HG02870 (cell line): ENCODE measurements at regions not wholly inside any gene's neighbourhood (a gene's known extent, or its start where the extent isn't known, plus 50 kb on each side); places are given as distances from the start of the nearest gene placed in this dataset.
"Not testable (repeated sequence)": the region's sequence is repeated elsewhere in the genome, so short reads cannot be mapped to it uniquely, and the experiment has no call there.

ENCODE experiments used
- ATAC-seq: cut with Tn5 transposase; IDR thresholded peaks from one replicate; pipeline ENCODE4 v1.9.1; 2021; ENCODE audit warnings: mild to moderate bottlenecking, moderate library complexity; ENCODE audit not compliant: unreplicated experiment

GRCh38 chr2:35962585-35963146 is 392.9 kb upstream of the CRIM1 start:
- ATAC-seq: no peak

- ATAC-seq: no peak
Measured at GRCh38 chr2:35960596-35960995, 395.0 kb upstream of the CRIM1 start.

GRCh38 chr2:35957053-35957452 is 398.5 kb upstream of the CRIM1 start:
- ATAC-seq: not testable (repeated sequence)

- ATAC-seq: no peak
Measured at GRCh38 chr2:35946478-35946877, 409.1 kb upstream of the CRIM1 start.

GRCh38 chr2:35938838-35939237 is 416.7 kb upstream of the CRIM1 start:
- ATAC-seq: no peak

GRCh38 chr2:35933031-35933430 is 422.5 kb upstream of the CRIM1 start:
- no peak for ATAC-seq

GRCh38 chr2:35932276-35932963 is 423.2 kb upstream of the CRIM1 start:
- ATAC-seq: no peak

- ATAC-seq: no peak
Measured at GRCh38 chr2:35931626-35932025, 424.0 kb upstream of the CRIM1 start.

- no peak for ATAC-seq
Measured at GRCh38 chr2:35931115-35931514, 424.5 kb upstream of the CRIM1 start.

GRCh38 chr2:35929551-35929950 is 426.0 kb upstream of the CRIM1 start:
- no peak for ATAC-seq

GRCh38 chr2:35920061-35920460 is 435.5 kb upstream of the CRIM1 start:
- ATAC-seq: no peak

GRCh38 chr2:35915261-35915660 is 440.3 kb upstream of the CRIM1 start:
- no peak for ATAC-seq

- no peak for ATAC-seq
Measured at GRCh38 chr2:35891936-35892335, 463.6 kb upstream of the CRIM1 start.

- ATAC-seq: no peak
Measured at GRCh38 chr2:35891528-35891927, 464.1 kb upstream of the CRIM1 start.

GRCh38 chr2:35887146-35887545 is 468.4 kb upstream of the CRIM1 start:
- ATAC-seq: no peak

GRCh38 chr2:35873921-35874320 is 481.7 kb upstream of the CRIM1 start:
- no peak for ATAC-seq

- ATAC-seq: no peak
Measured at GRCh38 chr2:35871672-35872071, 483.9 kb upstream of the CRIM1 start.

- no peak for ATAC-seq
Measured at GRCh38 chr2:35870713-35871112, 484.9 kb upstream of the CRIM1 start.

GRCh38 chr2:35864141-35864540 is 491.4 kb upstream of the CRIM1 start:
- no peak for ATAC-seq

- no peak for ATAC-seq
Measured at GRCh38 chr2:35858216-35858615, 497.4 kb upstream of the CRIM1 start.

- no peak for ATAC-seq
Measured at GRCh38 chr2:35857498-35857897, 498.1 kb upstream of the CRIM1 start.

GRCh38 chr2:35831385-35831784 is 524.2 kb upstream of the CRIM1 start:
- no peak for ATAC-seq

- no peak for ATAC-seq
Measured at GRCh38 chr2:35830833-35831232, 524.7 kb upstream of the CRIM1 start.
